Prostate gland (tissue), 2 donors: ENCODE measurements at regions not wholly inside any gene's neighbourhood (a gene's known extent, or its start where the extent isn't known, plus 50 kb on each side); places are given as distances from the start of the nearest gene placed in this dataset.

Experiments used
- DNase-seq: peaks from one replicate; pipeline ENCODE4 v3.0.0-alpha.2; 2019; ENCODE audit warnings: low spot score
- H3K27ac ChIP-seq, 2 donors: fragments of 200-600 bp; sonication (generic); 2 replicates each; pipeline ENCODE4 v1.5.1; 2017 to 2019
- H3K27me3 ChIP-seq: fragments of 200-600 bp; sonication (generic); replicated peaks from 2 replicates; pipeline ENCODE4 v1.5.1; 2019; ENCODE audit not compliant: insufficient read depth
- H3K36me3 ChIP-seq, 2 donors: fragments of 200-600 bp; sonication (generic); 1 replicate in 1 of 2; 2 replicates in 1 of 2; pipeline versions ENCODE4 v1.5.1 to v1.8.1; 2017 to 2019
- H3K4me1 ChIP-seq: fragments of 200-600 bp; sonication (generic); replicated peaks from 2 replicates; pipeline ENCODE4 v1.5.1; 2019
- H3K4me3 ChIP-seq, 2 donors: fragments of 200-600 bp; sonication (generic); 2 replicates each; pipeline ENCODE4 v1.5.1; 2017 to 2019
- H3K9me3 ChIP-seq: fragments of 200-600 bp; sonication (generic); 2 replicates; pipeline ENCODE4 v1.5.1; 2017
- POLR2A ChIP-seq: fragments of 450-650 bp; IDR thresholded peaks from one replicate; pipeline ENCODE4 v1.6.1; 2016; ENCODE audit warnings: antibody characterized with exemption, mild to moderate bottlenecking
- POLR2AphosphoS5 ChIP-seq: sonication (generic); formaldehyde crosslinking; IDR thresholded peaks from one replicate; pipeline ENCODE4 v1.6.1; 2017; ENCODE audit warnings: antibody characterized with exemption
- WGBS: methylation state at CpG from one replicate; pipeline ENCODE4 v1.1.5; 2018; 5-methylcytosine and 5-hydroxymethylcytosine counted together
- intact Hi-C: fragments of 100-400 bp; cut with DNase I; formaldehyde crosslinking; loops from one replicate; pipeline ENCODE4 v1.14.2; 2022
- TF ChIP-seq, protein P1 (sequence below), 4 experiments: fragments of 200-600 bp in 2 of 4; fragments of 450-650 bp in 2 of 4; sonication (generic) in 2 of 4; IDR thresholded peaks; 1 replicate in 3 of 4; 2 replicates in 1 of 4; pipeline ENCODE4 v1.5.1; 2016 to 2019; ENCODE audit warnings: antibody characterized with exemption in 4 of 4, mild to moderate bottlenecking in 2 of 4, moderate library complexity in 2 of 4

GRCh38 chr1:178020968-178021640 is 51.2 kb upstream of the SEC16B start:
- DNase-seq: no peak
- Histone ChIP-seq H3K9me3 (no peaks in the 10 kb centered on the region), H3K27me3 (no peaks in the 10 kb centered on the region), H3K27ac (no peak overlapping the region), H3K36me3 (no peaks in the 10 kb centered on the region), H3K4me3 (no peak overlapping the region), H3K4me1 (no peaks in the 10 kb centered on the region)
- intact Hi-C loops: no loop called here
- TF ChIP-seq POLR2A: no peak
- TF ChIP-seq POLR2AphosphoS5: no peak
- TF ChIP-seq, protein P1, sequence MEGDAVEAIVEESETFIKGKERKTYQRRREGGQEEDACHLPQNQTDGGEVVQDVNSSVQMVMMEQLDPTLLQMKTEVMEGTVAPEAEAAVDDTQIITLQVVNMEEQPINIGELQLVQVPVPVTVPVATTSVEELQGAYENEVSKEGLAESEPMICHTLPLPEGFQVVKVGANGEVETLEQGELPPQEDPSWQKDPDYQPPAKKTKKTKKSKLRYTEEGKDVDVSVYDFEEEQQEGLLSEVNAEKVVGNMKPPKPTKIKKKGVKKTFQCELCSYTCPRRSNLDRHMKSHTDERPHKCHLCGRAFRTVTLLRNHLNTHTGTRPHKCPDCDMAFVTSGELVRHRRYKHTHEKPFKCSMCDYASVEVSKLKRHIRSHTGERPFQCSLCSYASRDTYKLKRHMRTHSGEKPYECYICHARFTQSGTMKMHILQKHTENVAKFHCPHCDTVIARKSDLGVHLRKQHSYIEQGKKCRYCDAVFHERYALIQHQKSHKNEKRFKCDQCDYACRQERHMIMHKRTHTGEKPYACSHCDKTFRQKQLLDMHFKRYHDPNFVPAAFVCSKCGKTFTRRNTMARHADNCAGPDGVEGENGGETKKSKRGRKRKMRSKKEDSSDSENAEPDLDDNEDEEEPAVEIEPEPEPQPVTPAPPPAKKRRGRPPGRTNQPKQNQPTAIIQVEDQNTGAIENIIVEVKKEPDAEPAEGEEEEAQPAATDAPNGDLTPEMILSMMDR (IDR thresholded peaks at IDR 0.05): no peak
- WGBS: 72% methylated on average over 8 of the region's 8 CpGs

GRCh38 chr1:178021950-178022349 is 52.1 kb upstream of the SEC16B start:
- no peaks in the 10 kb centered on the region for H3K27me3 ChIP-seq
- H3K9me3 ChIP-seq: no peaks in the 10 kb centered on the region
- no peaks in the 10 kb centered on the region for H3K4me1 ChIP-seq
- 78% methylated on average over 4 of the region's 4 CpGs for WGBS
- H3K4me3 ChIP-seq: no peak overlapping the region
- intact Hi-C loops: no loop called here
- TF ChIP-seq POLR2AphosphoS5: no peak
- no peak for TF ChIP-seq POLR2A
- TF ChIP-seq, protein P1 (IDR thresholded peaks at IDR 0.05): no peak
- H3K36me3 ChIP-seq: no peaks in the 10 kb centered on the region
- no peak overlapping the region for H3K27ac ChIP-seq
- DNase-seq: no peak

DNA sequence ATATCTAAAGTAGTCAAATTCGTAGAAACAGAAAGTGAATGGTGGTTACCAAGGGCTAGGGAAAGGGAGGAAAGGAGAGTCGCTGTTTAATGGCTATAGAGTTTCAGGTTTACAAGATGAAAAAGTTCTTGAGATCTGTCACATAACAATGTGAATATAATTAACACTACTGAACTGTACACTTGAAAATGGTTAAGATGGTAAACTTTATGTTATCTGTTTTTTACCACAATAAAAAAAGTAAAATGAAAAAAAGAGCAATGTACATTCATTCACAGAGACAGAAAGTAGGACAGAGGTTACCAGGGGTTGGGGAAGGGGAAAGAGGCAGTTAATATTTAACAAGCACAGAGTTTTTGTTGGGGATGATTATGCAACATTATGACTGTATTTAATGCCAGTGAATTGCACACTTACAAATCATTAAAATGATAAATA is 53.3 kb upstream of the SEC16B start:
- intact Hi-C loops: no loop called here
- 59% methylated on average over 2 of the region's 2 CpGs for WGBS
- Histone ChIP-seq H3K27me3 (no peaks in the 10 kb centered on the region), H3K9me3 (no peaks in the 10 kb centered on the region), H3K4me1 (no peaks in the 10 kb centered on the region), H3K27ac (no peak overlapping the region), H3K36me3 (no peaks in the 10 kb centered on the region), H3K4me3 (no peak overlapping the region)
- DNase-seq: no peak
- TF ChIP-seq POLR2AphosphoS5 (no peak), POLR2A (no peak)
- TF ChIP-seq, protein P1 (IDR thresholded peaks at IDR 0.05): no peak

GRCh38 chr1:178024504-178024903 is 54.6 kb upstream of the SEC16B start:
- TF ChIP-seq, protein P1 (IDR thresholded peaks at IDR 0.05): no peak
- no peak for TF ChIP-seq POLR2A
- TF ChIP-seq POLR2AphosphoS5: no peak
- WGBS: 93% methylated on average over 3 of the region's 3 CpGs
- Histone ChIP-seq H3K27me3 (no peaks in the 10 kb centered on the region), H3K36me3 (no peaks in the 10 kb centered on the region), H3K9me3 (no peaks in the 10 kb centered on the region), H3K4me1 (no peaks in the 10 kb centered on the region), H3K4me3 (no peak overlapping the region), H3K27ac (no peak overlapping the region)
- no peak for DNase-seq
- intact Hi-C loops: no loop called here

- WGBS: 94% methylated on average over 9 of the region's 9 CpGs
- Histone ChIP-seq H3K27me3 (no peaks in the 10 kb centered on the region), H3K36me3 (no peaks in the 10 kb centered on the region), H3K27ac (no peak overlapping the region), H3K4me1 (no peaks in the 10 kb centered on the region), H3K9me3 (no peaks in the 10 kb centered on the region), H3K4me3 (no peak overlapping the region)
- DNase-seq: no peak
- intact Hi-C loops: no loop called here
- TF ChIP-seq, protein P1 (IDR thresholded peaks at IDR 0.05): no peak
- TF ChIP-seq POLR2A: no peak
- TF ChIP-seq POLR2AphosphoS5: no peak
Measured at GRCh38 chr1:178025613-178026356, 55.9 kb upstream of the SEC16B start.
